Heart right ventricle (tissue), 16 donors: ENCODE measurements at regions not wholly inside any gene's neighbourhood (a gene's known extent, or its start where the extent isn't known, plus 50 kb on each side); places are given as distances from the start of the nearest gene placed in this dataset.
"Not testable (repeated sequence)": the region's sequence is repeated elsewhere in the genome, so short reads cannot be mapped to it uniquely, and the experiment has no call there.

ENCODE experiments used
- ATAC-seq, 8 donors: fragments of 200-7000 bp; cut with Tn5 transposase; one replicate each; pipeline ENCODE4 v1.9.1; 2020; ENCODE audit warnings: mild to moderate bottlenecking in 8 of 8, moderate library complexity in 8 of 8, moderate number of reproducible peaks in 1 of 8
- DNase-seq, 2 donors: peaks; one replicate each; pipeline ENCODE4 v3.0.0-alpha.2; 2020
- H3K27ac ChIP-seq, 10 donors: fragments of 200-600 bp; sonication (generic) in 2 of 10; one replicate each; pipeline versions ENCODE4 v1.5.0 to v1.8.0; 2020 to 2022; ENCODE audit warnings: mild to moderate bottlenecking in 3 of 10
- H3K27me3 ChIP-seq, 7 donors: fragments of 200-600 bp; one replicate each; pipeline ENCODE4 v1.8.0; 2021 to 2022; ENCODE audit warnings: mild to moderate bottlenecking in 2 of 7
- H3K36me3 ChIP-seq, 9 donors: fragments of 200-600 bp; sonication (generic) in 1 of 9; one replicate each; pipeline versions ENCODE4 v1.5.0 to v1.8.0; 2020 to 2022; ENCODE audit warnings: mild to moderate bottlenecking in 2 of 9
- H3K4me1 ChIP-seq, 9 donors: fragments of 200-600 bp; sonication (generic) in 1 of 9; one replicate each; pipeline versions ENCODE4 v1.5.0 to v1.8.0; 2020 to 2022; ENCODE audit warnings: mild to moderate bottlenecking in 4 of 9
- H3K4me3 ChIP-seq, 10 donors: fragments of 200-600 bp; sonication (generic) in 2 of 10; one replicate each; pipeline versions ENCODE4 v1.5.0 to v1.8.0; 2020 to 2022; ENCODE audit warnings: mild to moderate bottlenecking in 7 of 10, moderate library complexity in 2 of 10
- H3K9me3 ChIP-seq, 11 donors: fragments of 200-600 bp in 10 of 11; sonication (generic) in 2 of 11; one replicate each; pipeline versions ENCODE4 v1.5.0 to v1.8.0; 2013 to 2022; ENCODE audit warnings: mild to moderate bottlenecking in 2 of 11, control low read depth in 1 of 11, moderate library complexity in 1 of 11
- CTCF ChIP-seq, 9 donors: fragments of 200-600 bp; sonication (generic) in 2 of 9; IDR thresholded peaks; one replicate each; pipeline versions ENCODE4 v1.5.0 to v1.8.0; 2021 to 2022; ENCODE audit warnings: antibody characterized with exemption in 9 of 9, mild to moderate bottlenecking in 5 of 9, moderate library complexity in 1 of 9
- WGBS, 2 donors: extraction: QIAGEN DNeasy Blood & Tissue Kit; methylation state at CpG; one replicate each; pipeline ENCODE4 v1.1.7; 2013; ENCODE audit warnings: inconsistent platforms in 1 of 2; 5-methylcytosine and 5-hydroxymethylcytosine counted together
- intact Hi-C, 10 donors: fragments of 100-400 bp; cut with DNase I; formaldehyde crosslinking; loops; one replicate each; pipeline versions ENCODE4 v1.11.1 to v1.14.2; 2022
- donor health status: Arrhythmogenic right ventricular cardiomyopathy.
- donor health status: ischemic (EF 13 %, LVEDD 7.1; RV severe dilation, severe dysfunction).
- donor health status: healthy with polysubstance abuse.
- donor health status: DM: no; HTN: yes; CAD: no.
- donor health status: DM: no; HTN: no; CAD: no.
- donor health status: ischemic (EF 25% LVEDD 6.9; RV normal size, moderate dysfunction).
- donor health status: ischemic (EF 25% LVEDD 5.7; RV mildly dilated, moderate dysfunction).
- donor health status: healthy.
- donor health status: DM: yes; HTN: yes; CAD: no.
- donor health status: Ischemic cardiomyopathy.
- donor health status: ischemic (EF 35%, LVEDD 5.7; RV mildly dilated, moderate dysfunction).
- donor health status: nonischemic (EF 11% LVEDD 7.7; RV severe dilation, severe dysfunction).
- donor health status: DM: yes; HTN: yes; CAD: no.
- donor health status: PGD.
- donor health status: ischemic (EF 29% LVEDD 5.4; RV normal size, mild dysfunction).
- donor health status: nonischemic (EF 23%, LVEDD 6.1; RV moderate dilation, normal function).

GRCh38 chr6:63467247-63467954 is 104.9 kb upstream of the LOC128125822 start:
- DNase-seq: no peak
- no peak for TF ChIP-seq CTCF (IDR thresholded peaks at IDR 0.05)
- Histone ChIP-seq H3K9me3 (peaks cover 0 to 9% (median 0%) of the 10 kb centered on the region in 11 donors), H3K27me3 (no peaks in the 10 kb centered on the region), H3K4me3 (no peak overlapping the region), H3K4me1 (no peaks in the 10 kb centered on the region), H3K27ac (no peak overlapping the region), H3K36me3 (no peaks in the 10 kb centered on the region)
- 83 to 84% methylated on average over 10 of the region's 10 CpGs for WGBS, 2 donors
- no peak for ATAC-seq
- intact Hi-C loops: no loop called here

- H3K36me3 ChIP-seq, H3K27me3 ChIP-seq, H3K4me3 ChIP-seq, DNase-seq, ATAC-seq, H3K27ac ChIP-seq, H3K4me1 ChIP-seq, intact Hi-C loops, H3K9me3 ChIP-seq: not testable (repeated sequence)
- WGBS, 2 donors: 86 to 93% methylated on average over 2 of the region's 2 CpGs
Measured at GRCh38 chr6:63471145-63471544, 101.1 kb upstream of the LOC128125822 start.

- Histone ChIP-seq H3K36me3 (no peaks in the 10 kb centered on the region), H3K4me1 (peaks cover 0 to 15% (median 3%) of the 10 kb centered on the region in 9 donors), H3K27ac (no peak overlapping the region), H3K9me3 (peaks cover 0 to 9% (median 0%) of the 10 kb centered on the region in 11 donors), H3K27me3 (no peaks in the 10 kb centered on the region), H3K4me3 (no peak overlapping the region)
- DNase-seq (no peak), ATAC-seq (no peak)
- TF ChIP-seq CTCF (IDR thresholded peaks at IDR 0.05): no peak
- 61 to 80% methylated on average over 2 of the region's 2 CpGs for WGBS, 2 donors
- intact Hi-C loops: no loop called here
Measured at GRCh38 chr6:63471654-63472053, 100.6 kb upstream of the LOC128125822 start.

DNA sequence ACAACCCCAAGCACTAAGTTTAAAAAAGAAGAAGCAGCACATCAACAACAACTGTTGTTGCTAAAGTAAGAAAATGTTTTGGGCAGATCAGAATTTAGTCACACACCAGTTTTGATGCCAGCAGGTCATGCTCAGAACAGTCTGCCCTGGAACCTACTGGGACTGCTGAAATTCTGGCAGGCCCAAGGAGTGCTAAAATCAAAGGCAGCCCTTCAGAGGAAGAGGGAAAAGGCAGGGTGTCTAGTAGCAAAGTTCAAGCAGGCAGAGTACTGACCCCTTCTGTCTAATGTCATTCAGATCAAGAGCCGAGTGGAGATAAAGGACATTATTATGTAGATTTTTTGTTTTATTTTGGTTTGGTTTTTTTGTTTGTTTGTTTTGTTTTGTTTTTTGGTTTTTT is 96.6 kb upstream of the LOC128125822 start:
- H3K36me3 ChIP-seq: no peaks in the 10 kb centered on the region
- H3K9me3 ChIP-seq: peaks cover 0 to 9% (median 0%) of the 10 kb centered on the region in 11 donors
- ATAC-seq (peak; percentile 58 to 98 (median 82)), DNase-seq (peak in 1 of 2 donors; percentile 23)
- intact Hi-C loops: no loop called here
- 26 to 39% methylated on average over 1 of the region's 1 CpG for WGBS, 2 donors
- no peaks in the 10 kb centered on the region for H3K27me3 ChIP-seq
- H3K4me3 ChIP-seq: no peak overlapping the region
- peak overlapping the region in 5 of 10 donors; percentile 5 to 69 (median 43) for H3K27ac ChIP-seq
- H3K4me1 ChIP-seq: peaks cover 0 to 16% (median 3%) of the 10 kb centered on the region in 9 donors
- TF ChIP-seq CTCF (IDR thresholded peaks at IDR 0.05): no peak

DNA sequence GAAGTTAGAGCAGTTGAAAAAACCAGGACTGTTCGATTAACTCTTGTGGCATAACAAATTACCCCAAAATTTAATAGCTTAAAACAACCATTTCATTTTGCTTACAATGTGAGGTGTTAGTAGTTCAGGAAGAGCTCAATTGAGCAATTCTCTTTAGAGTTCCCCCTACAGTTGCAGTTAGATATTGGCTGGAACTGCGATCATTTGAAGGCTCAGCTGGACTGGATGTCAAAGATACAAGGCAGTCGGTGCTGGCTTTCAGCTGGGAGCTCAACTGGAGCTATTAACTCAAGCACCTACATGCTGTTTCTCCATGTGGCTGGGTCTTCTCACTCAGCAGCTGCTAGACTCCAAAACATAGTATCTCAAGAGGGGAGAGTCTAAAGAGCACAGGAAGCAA is 96.0 kb upstream of the LOC128125822 start:
- intact Hi-C loops: no loop called here
- peak in 1 of 2 donors; percentile 12 for DNase-seq
- Histone ChIP-seq H3K27me3 (no peaks in the 10 kb centered on the region), H3K4me3 (no peak overlapping the region), H3K9me3 (peaks cover 0 to 9% (median 0%) of the 10 kb centered on the region in 11 donors), H3K27ac (peak overlapping the region in 6 of 10 donors; percentile 5 to 69 (median 40)), H3K4me1 (peaks cover 0 to 16% (median 3%) of the 10 kb centered on the region in 9 donors), H3K36me3 (no peaks in the 10 kb centered on the region)
- TF ChIP-seq CTCF (IDR thresholded peaks at IDR 0.05): peak in 1 of 9 donors; percentile 17
- WGBS, 2 donors: 37 to 45% methylated on average over 3 of the region's 3 CpGs
- ATAC-seq: peak; percentile 29 to 82 (median 56)
